B cell (primary cell): ENCODE measurements at regions not wholly inside any gene's neighbourhood (a gene's known extent, or its start where the extent isn't known, plus 50 kb on each side); places are given as distances from the start of the nearest gene placed in this dataset.

Experiments
- ATAC-seq: fragments of 200-7000 bp; cut with Tn5 transposase; one replicate; pipeline ENCODE4 v1.10.0; 2021; ENCODE audit warnings: low read depth, mild to moderate bottlenecking, moderate number of reproducible peaks, moderate library complexity
- CTCF ChIA-PET: fragments of 350-600 bp; sonication (Branson Sonifier 250); formaldehyde crosslinking; loops from one replicate; lab custom pipeline; 2021; ENCODE audit warnings: antibody characterized with exemption, inconsistent platforms; lab: Charles Lee
- POLR2A ChIA-PET: fragments of 350-600 bp; sonication (Branson Sonifier 250); formaldehyde crosslinking; loops from one replicate; lab custom pipeline; 2021; ENCODE audit warnings: antibody characterized with exemption; lab: Charles Lee
- DNase-seq: peaks from one replicate; pipeline ENCODE4 v3.0.0; 2013
- H2AFZ ChIP-seq: 2 replicates; pipeline ENCODE4 v1.6.1; 2012; ENCODE audit warnings: mild to moderate bottlenecking, low read depth, low read length; ENCODE audit not compliant: insufficient read depth, poor library complexity, severe bottlenecking
- H3K27ac ChIP-seq, 2 donors: 1 replicate in 1 of 2; 2 replicates in 1 of 2; pipeline ENCODE4 v1.5.1; 2012 to 2013; ENCODE audit warnings: low read length in 2 of 2, mild to moderate bottlenecking in 2 of 2, moderate library complexity in 1 of 2
- H3K27me3 ChIP-seq, 4 experiments: fragments of 200-600 bp in 1 of 4; sonication (generic) in 1 of 4; replicated peaks in 1 of 4; 1 replicate in 2 of 4; 2 replicates in 2 of 4; pipeline versions ENCODE4 v1.6.1 to v1.7.0; 2013 to 2016; ENCODE audit warnings: low read length in 3 of 4, mild to moderate bottlenecking in 2 of 4, mixed read lengths in 1 of 4, moderate library complexity in 1 of 4; ENCODE audit not compliant: insufficient read depth in 4 of 4, control insufficient read depth in 3 of 4; ENCODE audit errors: control extremely low read depth in 1 of 4
- H3K36me3 ChIP-seq, 2 experiments: replicated peaks in 1 of 2; 1 replicate in 1 of 2; 2 replicates in 1 of 2; pipeline versions ENCODE4 v1.6.1 to v1.7.1; 2013; ENCODE audit warnings: low read length in 1 of 2; ENCODE audit not compliant: insufficient read depth in 2 of 2, control insufficient read depth in 1 of 2; ENCODE audit errors: control extremely low read depth in 1 of 2, extremely low read depth in 1 of 2
- H3K4me1 ChIP-seq, 2 donors: fragments of 200-600 bp in 1 of 2; sonication (generic) in 1 of 2; 1 replicate in 1 of 2; 2 replicates in 1 of 2; pipeline versions ENCODE4 v1.5.1 to v1.6.1; 2013 to 2017; ENCODE audit warnings: low read length in 2 of 2; ENCODE audit not compliant: control insufficient read depth in 2 of 2, insufficient read depth in 2 of 2
- H3K4me2 ChIP-seq: replicated peaks from 2 replicates; pipeline ENCODE3; 2012; ENCODE audit warnings: mild to moderate bottlenecking, low read depth, low read length; ENCODE audit not compliant: poor library complexity, severe bottlenecking
- H3K4me3 ChIP-seq, 5 experiments: fragments of 200-600 bp in 1 of 5; sonication (generic) in 1 of 5; 1 replicate in 3 of 5; 2 replicates in 2 of 5; pipeline versions ENCODE4 v1.5.1 to v1.7.0; 2011 to 2016; ENCODE audit warnings: low read length in 4 of 5, mild to moderate bottlenecking in 4 of 5, low read depth in 2 of 5, control low read depth in 1 of 5, moderate library complexity in 1 of 5; ENCODE audit not compliant: insufficient read depth in 1 of 5; ENCODE audit errors: control extremely low read depth in 1 of 5, extremely low read depth in 1 of 5
- H3K79me2 ChIP-seq: fragments of 200-600 bp; sonication (generic); one replicate; pipeline ENCODE4 v1.6.0; 2016; ENCODE audit warnings: low read length; ENCODE audit not compliant: control insufficient read depth, insufficient read depth
- H3K9ac ChIP-seq: fragments of 200-600 bp; sonication (generic); 2 replicates; pipeline ENCODE4 v1.6.1; 2017; ENCODE audit warnings: mild to moderate bottlenecking, low read length, moderate library complexity
- H3K9me3 ChIP-seq, 3 donors: one replicate each; pipeline versions ENCODE4 v1.6.1 to v1.7.1; 2013; ENCODE audit warnings: low read length in 2 of 3; ENCODE audit not compliant: control insufficient read depth in 2 of 3, insufficient read depth in 1 of 3; ENCODE audit errors: control extremely low read depth in 1 of 3
- H4K20me1 ChIP-seq: 2 replicates; pipeline ENCODE4 v1.6.0; 2012; ENCODE audit warnings: mild to moderate bottlenecking, low read length; ENCODE audit not compliant: insufficient read depth, control insufficient read depth, poor library complexity, severe bottlenecking
- H3K27ac Mint-ChIP-seq: one replicate; pipeline ENCODE4 v1.8.0; 2021; ENCODE audit warnings: mixed read lengths
- H3K27me3 Mint-ChIP-seq: one replicate; pipeline ENCODE4 v1.8.0; 2021; ENCODE audit warnings: mixed read lengths
- H3K4me1 Mint-ChIP-seq: one replicate; pipeline ENCODE4 v1.8.0; 2021; ENCODE audit warnings: mixed read lengths
- H3K4me3 Mint-ChIP-seq: one replicate; pipeline ENCODE4 v1.8.0; 2021; ENCODE audit warnings: mixed read lengths
- H3K9me3 Mint-ChIP-seq: one replicate; pipeline ENCODE4 v1.8.0; 2022; ENCODE audit warnings: mixed read lengths; ENCODE audit not compliant: insufficient read depth
- EZH2 ChIP-seq: IDR thresholded peaks from 2 replicates; pipeline ENCODE4 v1.6.1; 2012; ENCODE audit warnings: borderline replicate concordance, low read depth, mild to moderate bottlenecking, moderate library complexity, low read length; ENCODE audit not compliant: insufficient read depth, poor library complexity, severe bottlenecking
- WGBS: methylation state at CpG from one replicate; pipeline ENCODE4 v1.1.5; 2013; ENCODE audit warnings: missing lambda C conversion rate; ENCODE audit not compliant: insufficient coverage; 5-methylcytosine and 5-hydroxymethylcytosine counted together
- intact Hi-C: fragments of 100-400 bp; cut with micrococcal nuclease; formaldehyde crosslinking; loops from one replicate; pipeline ENCODE4 v1.10.0; 2022
- TF ChIP-seq, protein P1 (sequence below): fragments of 200-600 bp; IDR thresholded peaks from one replicate; pipeline ENCODE4 v1.8.0; 2022; ENCODE audit warnings: antibody characterized with exemption, mild to moderate bottlenecking

DNA sequence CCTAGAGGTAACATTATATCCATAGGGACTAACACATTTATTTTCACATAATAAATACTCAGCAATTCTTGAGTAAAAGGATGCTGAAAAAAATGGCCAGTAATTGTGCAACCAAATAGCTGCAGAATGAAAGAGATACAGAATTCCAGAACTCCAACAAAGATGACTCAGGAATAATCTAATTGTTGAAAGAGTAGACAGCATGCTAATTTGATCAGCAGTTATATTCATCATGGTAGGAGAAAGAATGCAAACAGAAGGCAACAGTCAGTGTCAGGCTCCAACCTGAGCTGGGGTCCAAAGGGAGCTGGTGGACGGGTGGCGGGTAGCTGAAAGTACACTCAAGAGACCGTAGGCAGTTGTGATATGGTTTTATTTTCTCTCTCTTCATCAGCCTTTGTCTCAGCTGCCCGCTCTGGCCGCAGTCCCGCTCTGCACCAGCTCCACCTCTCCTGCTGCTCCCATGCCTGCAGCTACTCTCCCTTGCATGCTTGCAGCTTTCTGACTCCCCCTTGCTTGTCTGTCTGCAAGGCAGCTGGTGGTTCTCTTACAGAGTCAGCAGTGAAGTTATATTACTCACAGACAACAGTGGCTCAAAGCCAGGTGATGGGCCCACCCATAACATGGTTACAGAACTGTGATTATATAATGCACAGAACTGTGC lies 1150.1 kb downstream of the STIM2 start:
- Mint-ChIP-seq H3K4me3 (no peak overlapping the region), H3K27me3 (no peaks in the 10 kb centered on the region), H3K27ac (no peak overlapping the region), H3K9me3 (peaks cover 3% of the 10 kb centered on the region), H3K4me1 (no peaks in the 10 kb centered on the region)
- Histone ChIP-seq H3K4me2 (no peak overlapping the region), H4K20me1 (no peaks in the 10 kb centered on the region), H2AFZ (no peak overlapping the region), H3K4me3 (no peak overlapping the region), H3K4me1 (no peaks in the 10 kb centered on the region), H3K9ac (no peak overlapping the region), H3K36me3 (no peaks in the 10 kb centered on the region), H3K79me2 (no peaks in the 10 kb centered on the region), H3K27ac (no peak overlapping the region), H3K9me3 (peaks cover 0 to 24% (median 6%) of the 10 kb centered on the region in 3 donors), H3K27me3 (no peaks in the 10 kb centered on the region)
- DNase-seq (no peak), ATAC-seq (no peak)
- TF ChIP-seq, protein P1, sequence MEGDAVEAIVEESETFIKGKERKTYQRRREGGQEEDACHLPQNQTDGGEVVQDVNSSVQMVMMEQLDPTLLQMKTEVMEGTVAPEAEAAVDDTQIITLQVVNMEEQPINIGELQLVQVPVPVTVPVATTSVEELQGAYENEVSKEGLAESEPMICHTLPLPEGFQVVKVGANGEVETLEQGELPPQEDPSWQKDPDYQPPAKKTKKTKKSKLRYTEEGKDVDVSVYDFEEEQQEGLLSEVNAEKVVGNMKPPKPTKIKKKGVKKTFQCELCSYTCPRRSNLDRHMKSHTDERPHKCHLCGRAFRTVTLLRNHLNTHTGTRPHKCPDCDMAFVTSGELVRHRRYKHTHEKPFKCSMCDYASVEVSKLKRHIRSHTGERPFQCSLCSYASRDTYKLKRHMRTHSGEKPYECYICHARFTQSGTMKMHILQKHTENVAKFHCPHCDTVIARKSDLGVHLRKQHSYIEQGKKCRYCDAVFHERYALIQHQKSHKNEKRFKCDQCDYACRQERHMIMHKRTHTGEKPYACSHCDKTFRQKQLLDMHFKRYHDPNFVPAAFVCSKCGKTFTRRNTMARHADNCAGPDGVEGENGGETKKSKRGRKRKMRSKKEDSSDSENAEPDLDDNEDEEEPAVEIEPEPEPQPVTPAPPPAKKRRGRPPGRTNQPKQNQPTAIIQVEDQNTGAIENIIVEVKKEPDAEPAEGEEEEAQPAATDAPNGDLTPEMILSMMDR = no peak
- TF ChIP-seq EZH2 = no peak
- ChIA-PET CTCF (no interaction called here), POLR2A (no interaction called here)
- intact Hi-C loops = no loop called here
- WGBS = 94% methylated on average over 3 of the region's 6 CpGs

DNA sequence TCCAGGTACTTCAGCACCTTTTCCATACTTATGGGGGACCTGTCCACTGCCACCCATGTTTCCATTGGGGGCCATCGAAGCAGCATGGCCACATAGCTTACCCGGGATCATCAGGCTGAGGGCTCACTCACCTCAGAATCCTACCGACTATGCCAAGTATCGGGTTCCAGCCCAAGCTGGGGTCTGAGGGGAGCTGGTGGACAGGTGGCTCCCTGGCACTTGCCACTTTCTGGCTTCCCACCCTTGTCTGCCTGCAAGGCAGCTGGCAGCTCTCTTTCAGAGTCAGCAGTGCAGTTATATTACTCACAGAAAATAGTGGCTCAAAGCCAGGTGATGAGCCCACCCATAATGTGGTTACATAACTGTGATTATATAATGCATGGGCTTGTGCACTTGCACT lies 1153.8 kb downstream of the STIM2 start:
- Mint-ChIP-seq H3K4me1 (no peaks in the 10 kb centered on the region), H3K4me3 (no peak overlapping the region), H3K9me3 (peaks cover 3% of the 10 kb centered on the region), H3K27ac (no peak overlapping the region), H3K27me3 (no peaks in the 10 kb centered on the region)
- Histone ChIP-seq H3K4me3 (no peak overlapping the region), H3K79me2 (no peaks in the 10 kb centered on the region), H4K20me1 (no peaks in the 10 kb centered on the region), H2AFZ (no peak overlapping the region), H3K9ac (no peak overlapping the region), H3K27me3 (no peaks in the 10 kb centered on the region), H3K9me3 (peaks cover 0 to 21% (median 6%) of the 10 kb centered on the region in 3 donors), H3K4me1 (no peaks in the 10 kb centered on the region), H3K4me2 (no peak overlapping the region), H3K27ac (no peak overlapping the region), H3K36me3 (no peaks in the 10 kb centered on the region)
- ATAC-seq (no peak), DNase-seq (peak; percentile 2)
- TF ChIP-seq, protein P1 = no peak
- TF ChIP-seq EZH2 = no peak
- ChIA-PET POLR2A (no interaction called here), CTCF (no interaction called here)
- intact Hi-C loops = no loop called here
- WGBS = 94% methylated on average over 4 of the region's 4 CpGs
